Osteocyte (in vitro differentiated cells): ENCODE measurements at regions not wholly inside any gene's neighbourhood (a gene's known extent, or its start where the extent isn't known, plus 50 kb on each side); places are given as distances from the start of the nearest gene placed in this dataset.

Experiments used
- DNase-seq: peaks from one replicate; pipeline ENCODE4 v3.0.0; 2021; ENCODE audit warnings: mixed read lengths; ENCODE audit not compliant: unreplicated experiment; ENCODE audit errors: extremely low spot score
- H3K27ac Mint-ChIP-seq: one replicate; pipeline ENCODE4 v1.8.0; 2021; ENCODE audit warnings: mild to moderate bottlenecking, mixed read lengths; ENCODE audit not compliant: unreplicated experiment
- H3K27me3 Mint-ChIP-seq: one replicate; pipeline ENCODE4 v1.8.0; 2021; ENCODE audit warnings: mixed read lengths; ENCODE audit not compliant: unreplicated experiment
- H3K36me3 Mint-ChIP-seq: one replicate; pipeline ENCODE4 v1.8.0; 2021; ENCODE audit warnings: mixed read lengths; ENCODE audit not compliant: unreplicated experiment
- H3K4me1 Mint-ChIP-seq: one replicate; pipeline ENCODE4 v1.8.0; 2021; ENCODE audit warnings: mixed read lengths; ENCODE audit not compliant: unreplicated experiment
- H3K4me3 Mint-ChIP-seq: one replicate; pipeline ENCODE4 v1.8.0; 2021; ENCODE audit warnings: mild to moderate bottlenecking, moderate library complexity, mixed read lengths; ENCODE audit not compliant: unreplicated experiment
- H3K9me3 Mint-ChIP-seq: one replicate; pipeline ENCODE4 v1.8.0; 2021; ENCODE audit warnings: mixed read lengths; ENCODE audit not compliant: unreplicated experiment
- TF ChIP-seq, protein P1 (sequence below): fragments of 200-600 bp; sonication (generic); IDR thresholded peaks from 2 replicates; pipeline ENCODE4 v1.5.0; 2021; ENCODE audit warnings: antibody characterized with exemption, mild to moderate bottlenecking, moderate library complexity

DNA sequence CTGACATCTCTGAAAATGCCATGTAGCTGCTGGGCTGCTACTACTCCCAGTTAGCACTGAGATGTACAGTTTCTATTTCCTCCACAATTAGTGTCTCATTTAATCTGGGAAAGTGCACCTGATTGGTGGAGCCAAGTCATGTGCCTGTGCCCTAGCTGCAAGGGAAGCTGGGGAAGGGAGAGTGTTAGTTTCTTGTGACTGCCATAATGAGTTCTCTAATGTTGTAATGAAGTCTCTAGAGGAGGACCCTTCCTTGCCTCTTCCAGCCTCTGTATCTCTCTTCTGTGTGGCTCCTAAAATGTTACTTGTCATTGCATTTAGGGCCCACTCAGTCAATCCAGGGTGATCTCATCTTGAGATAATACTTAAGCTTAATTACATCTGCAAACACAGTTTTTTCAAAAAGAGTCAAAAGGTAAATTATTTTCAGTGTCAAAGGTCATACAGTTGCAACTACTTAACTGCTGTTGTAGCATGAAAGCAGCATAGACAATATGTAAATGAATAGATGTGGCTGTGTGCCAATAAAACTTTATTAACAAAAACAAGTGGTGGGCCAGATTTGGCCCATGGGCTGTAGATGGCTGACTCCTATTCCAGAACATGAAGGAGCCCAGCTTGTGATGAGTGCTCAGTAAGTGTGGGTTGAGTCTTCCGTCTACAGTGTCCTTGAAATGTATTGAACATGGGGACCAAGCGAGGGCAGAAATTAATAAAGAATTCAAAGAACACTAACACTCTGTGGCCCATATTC lies 137.2 kb upstream of the MAP1LC3B2 start:
- no peaks in the 10 kb centered on the region for H3K9me3 Mint-ChIP-seq
- H3K27ac Mint-ChIP-seq = no peak overlapping the region
- TF ChIP-seq, protein P1, sequence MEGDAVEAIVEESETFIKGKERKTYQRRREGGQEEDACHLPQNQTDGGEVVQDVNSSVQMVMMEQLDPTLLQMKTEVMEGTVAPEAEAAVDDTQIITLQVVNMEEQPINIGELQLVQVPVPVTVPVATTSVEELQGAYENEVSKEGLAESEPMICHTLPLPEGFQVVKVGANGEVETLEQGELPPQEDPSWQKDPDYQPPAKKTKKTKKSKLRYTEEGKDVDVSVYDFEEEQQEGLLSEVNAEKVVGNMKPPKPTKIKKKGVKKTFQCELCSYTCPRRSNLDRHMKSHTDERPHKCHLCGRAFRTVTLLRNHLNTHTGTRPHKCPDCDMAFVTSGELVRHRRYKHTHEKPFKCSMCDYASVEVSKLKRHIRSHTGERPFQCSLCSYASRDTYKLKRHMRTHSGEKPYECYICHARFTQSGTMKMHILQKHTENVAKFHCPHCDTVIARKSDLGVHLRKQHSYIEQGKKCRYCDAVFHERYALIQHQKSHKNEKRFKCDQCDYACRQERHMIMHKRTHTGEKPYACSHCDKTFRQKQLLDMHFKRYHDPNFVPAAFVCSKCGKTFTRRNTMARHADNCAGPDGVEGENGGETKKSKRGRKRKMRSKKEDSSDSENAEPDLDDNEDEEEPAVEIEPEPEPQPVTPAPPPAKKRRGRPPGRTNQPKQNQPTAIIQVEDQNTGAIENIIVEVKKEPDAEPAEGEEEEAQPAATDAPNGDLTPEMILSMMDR = no peak
- H3K27me3 Mint-ChIP-seq = no peaks in the 10 kb centered on the region
- H3K4me1 Mint-ChIP-seq = peaks cover 33% of the 10 kb centered on the region
- no peak overlapping the region for H3K4me3 Mint-ChIP-seq
- no peak for DNase-seq
- H3K36me3 Mint-ChIP-seq = no peaks in the 10 kb centered on the region

DNA sequence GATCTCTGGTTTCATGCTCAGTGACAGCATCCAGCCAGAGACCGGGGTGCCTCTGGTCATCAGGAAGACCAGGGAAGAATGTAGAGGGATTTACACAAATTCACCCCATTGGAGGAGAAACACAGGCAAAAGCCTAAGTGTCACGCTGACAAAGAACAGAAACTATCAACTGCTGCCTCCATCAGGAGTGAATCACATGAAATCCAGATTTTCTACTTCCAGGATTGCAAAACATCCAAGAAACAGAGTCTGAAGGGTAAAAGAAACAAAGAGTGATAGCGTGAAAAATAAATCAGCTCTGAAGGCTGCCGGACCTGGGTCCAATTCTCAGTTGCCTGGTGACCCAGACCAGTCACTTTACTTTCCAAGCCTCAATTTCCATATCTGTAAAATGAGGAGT lies 136.1 kb upstream of the MAP1LC3B2 start:
- Mint-ChIP-seq H3K27me3 (no peaks in the 10 kb centered on the region), H3K27ac (peak overlapping the region; percentile 77), H3K9me3 (no peaks in the 10 kb centered on the region), H3K4me1 (peaks cover 45% of the 10 kb centered on the region), H3K36me3 (no peaks in the 10 kb centered on the region), H3K4me3 (no peak overlapping the region)
- DNase-seq = no peak
- TF ChIP-seq, protein P1 = peak; percentile 11

DNA sequence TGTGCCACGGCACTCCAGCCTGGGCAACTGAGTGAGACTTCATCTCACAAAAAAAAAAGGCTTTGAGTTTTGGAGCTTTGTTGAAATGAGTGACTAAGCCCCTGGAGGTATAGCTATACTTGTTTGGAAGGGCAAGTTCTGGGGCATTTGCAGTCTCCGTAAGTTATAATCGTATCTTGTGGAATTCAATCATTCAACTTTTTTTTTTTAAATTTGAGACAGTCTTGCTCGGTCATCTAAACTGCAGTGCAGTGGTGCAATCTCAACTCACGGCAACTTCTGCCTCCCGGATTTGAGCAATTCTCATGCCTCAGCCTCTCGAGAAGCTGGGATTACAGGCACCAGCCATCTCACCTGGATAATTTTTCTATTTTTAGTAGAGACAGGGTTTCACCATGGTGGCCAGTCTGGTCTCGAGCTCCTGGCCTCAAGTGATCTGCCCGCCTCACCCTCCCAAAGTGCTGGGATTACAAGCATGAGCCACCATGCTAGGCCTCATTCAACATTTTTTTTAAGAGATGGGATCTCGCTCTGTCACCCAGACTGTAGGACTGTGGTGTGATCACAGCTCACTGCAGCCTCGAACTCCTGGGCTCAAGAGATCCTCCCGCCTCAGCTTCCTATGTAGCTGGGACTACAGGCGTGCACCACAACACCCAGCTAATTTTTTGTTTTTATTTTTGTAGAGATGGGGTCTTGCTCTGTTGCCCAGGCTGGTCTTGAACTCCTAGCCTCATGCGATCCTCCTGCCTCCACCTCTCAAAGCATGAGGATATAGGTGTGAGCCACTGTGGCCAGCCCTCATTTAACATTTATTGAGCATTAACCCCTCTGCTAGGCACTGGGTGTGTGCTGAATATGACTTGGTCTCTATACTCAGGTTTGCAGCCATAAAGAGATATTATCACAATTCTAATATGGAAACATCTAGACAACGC lies 133.7 kb upstream of the MAP1LC3B2 start:
- Mint-ChIP-seq H3K4me1 (peaks cover 52% of the 10 kb centered on the region), H3K4me3 (peak overlapping the region; percentile 18), H3K36me3 (no peaks in the 10 kb centered on the region), H3K27me3 (no peaks in the 10 kb centered on the region), H3K27ac (peak overlapping the region; percentile 82), H3K9me3 (no peaks in the 10 kb centered on the region)
- DNase-seq = no peak
- TF ChIP-seq, protein P1 = no peak

DNA sequence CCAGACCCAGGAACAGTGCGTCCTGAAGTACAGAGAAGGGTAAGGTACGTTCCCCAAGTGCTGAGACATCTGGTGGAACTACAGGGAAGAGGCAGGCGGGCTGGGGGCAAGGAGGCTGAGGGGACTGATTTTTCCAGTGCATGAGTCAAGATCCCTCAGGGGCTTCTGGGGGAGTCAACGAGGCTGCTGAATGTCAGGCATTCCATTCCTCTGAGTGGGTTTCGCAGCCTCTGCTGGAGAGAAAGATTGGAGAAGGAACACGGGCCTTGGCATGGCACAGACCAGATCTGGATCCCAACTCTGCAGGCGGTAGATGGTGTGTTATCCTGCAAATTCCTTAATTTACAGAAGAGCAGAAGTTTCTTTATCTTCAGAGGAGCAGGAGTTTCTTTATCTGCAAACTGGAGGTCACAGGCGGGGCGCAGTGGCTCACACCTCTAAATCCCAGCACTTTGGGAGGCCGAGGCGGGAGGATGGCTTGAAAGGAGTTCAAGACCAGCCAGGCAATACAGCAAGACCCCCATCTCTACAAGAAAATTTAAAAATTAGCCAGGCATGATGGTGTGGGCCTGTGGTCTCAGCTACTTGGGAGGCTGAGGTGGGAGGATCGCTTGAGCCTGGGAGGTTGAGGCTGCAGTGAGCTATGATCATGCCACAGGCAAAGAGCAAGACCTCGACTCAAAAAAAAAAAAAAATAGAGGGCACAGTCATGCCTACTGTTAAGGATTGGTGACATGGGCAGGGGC lies 132.6 kb upstream of the MAP1LC3B2 start:
- H3K9me3 Mint-ChIP-seq = no peaks in the 10 kb centered on the region
- no peaks in the 10 kb centered on the region for H3K27me3 Mint-ChIP-seq
- peak overlapping the region; percentile 6 for H3K4me3 Mint-ChIP-seq
- H3K27ac Mint-ChIP-seq = peak overlapping the region; percentile 82
- no peaks in the 10 kb centered on the region for H3K36me3 Mint-ChIP-seq
- peak; percentile 96 for DNase-seq
- TF ChIP-seq, protein P1 = peak; percentile 73
- peaks cover 50% of the 10 kb centered on the region for H3K4me1 Mint-ChIP-seq
